Mucosa of rectum (tissue), 2 donors: ENCODE measurements at regions not wholly inside any gene's neighbourhood (a gene's known extent, or its start where the extent isn't known, plus 50 kb on each side); places are given as distances from the start of the nearest gene placed in this dataset.

ENCODE experiments used
- H3K27ac ChIP-seq, 2 donors: one replicate each; pipeline ENCODE4 v1.7.0; 2013; ENCODE audit warnings: inconsistent platforms in 2 of 2, low read depth in 2 of 2, low read length in 2 of 2
- H3K27me3 ChIP-seq, 2 donors: one replicate each; pipeline ENCODE4 v1.7.0; 2013; ENCODE audit warnings: low read length in 2 of 2; ENCODE audit not compliant: control insufficient read depth in 2 of 2, insufficient read depth in 2 of 2
- H3K36me3 ChIP-seq, 2 donors: one replicate each; pipeline ENCODE4 v1.7.0; 2013; ENCODE audit warnings: low read length in 2 of 2; ENCODE audit not compliant: control insufficient read depth in 2 of 2, insufficient read depth in 2 of 2
- H3K4me1 ChIP-seq, 2 donors: one replicate each; pipeline ENCODE4 v1.7.0; 2013; ENCODE audit warnings: low read length in 2 of 2, mild to moderate bottlenecking in 1 of 2; ENCODE audit not compliant: control insufficient read depth in 2 of 2, insufficient read depth in 2 of 2
- H3K4me3 ChIP-seq, 2 donors: one replicate each; pipeline ENCODE4 v1.7.0; 2013; ENCODE audit warnings: low read length in 2 of 2
- H3K9ac ChIP-seq, 2 donors: one replicate each; pipeline ENCODE4 v1.7.0; 2013; ENCODE audit warnings: low read length in 2 of 2, low read depth in 1 of 2, mild to moderate bottlenecking in 1 of 2
- H3K9me3 ChIP-seq, 2 donors: one replicate each; pipeline ENCODE4 v1.7.0; 2013; ENCODE audit warnings: low read length in 2 of 2; ENCODE audit not compliant: control insufficient read depth in 2 of 2
- donor health status: healthy.
- donor health status: Normal muscosa, but diverticular disease.

DNA sequence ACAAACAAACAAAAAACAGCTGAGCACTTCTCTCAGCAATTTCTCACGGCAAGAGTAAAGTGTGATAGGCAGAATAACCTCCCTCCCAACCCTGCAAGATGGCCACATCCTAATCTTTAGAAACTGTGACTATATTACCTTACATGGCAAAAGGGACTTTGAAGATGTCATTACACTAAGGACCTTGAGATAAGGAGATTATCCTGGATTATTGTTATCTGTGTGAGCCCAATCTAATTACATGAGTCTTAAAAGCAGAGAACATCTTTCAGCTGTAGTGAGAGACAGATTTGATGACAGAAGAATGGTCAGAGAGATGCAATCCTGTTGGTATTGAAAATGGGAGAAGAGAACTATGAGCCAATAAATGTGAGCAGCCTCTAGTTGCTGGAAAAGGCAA lies 347.9 kb downstream of the CDH9 start:
- Histone ChIP-seq H3K36me3 (no peaks in the 10 kb centered on the region), H3K27ac (no peak overlapping the region), H3K9ac (no peak overlapping the region), H3K9me3 (peaks cover 5% of the 10 kb centered on the region in 2 donors), H3K4me3 (no peak overlapping the region), H3K4me1 (no peaks in the 10 kb centered on the region), H3K27me3 (no peaks in the 10 kb centered on the region)

DNA sequence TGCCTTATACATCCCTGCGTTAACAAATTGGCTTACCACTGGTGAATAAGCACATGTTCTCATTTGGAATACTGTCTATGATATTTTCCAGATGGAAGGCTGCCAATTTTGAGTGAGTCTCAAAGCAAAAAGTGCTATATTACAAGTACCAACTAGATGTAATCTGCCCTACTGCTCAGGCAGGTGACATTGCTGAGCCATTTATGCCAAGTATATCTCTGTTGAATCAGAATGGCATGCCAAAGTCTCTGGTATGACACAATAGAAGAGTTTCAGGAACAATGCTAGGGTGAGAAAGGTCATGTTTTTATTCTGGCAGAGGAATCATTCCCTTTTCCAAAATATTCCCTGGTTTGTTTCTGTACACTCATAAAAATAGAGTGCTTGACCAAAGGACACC lies 356.5 kb downstream of the CDH9 start:
- Histone ChIP-seq H3K36me3 (no peaks in the 10 kb centered on the region), H3K27ac (no peak overlapping the region), H3K27me3 (no peaks in the 10 kb centered on the region), H3K9me3 (no peaks in the 10 kb centered on the region), H3K9ac (no peak overlapping the region), H3K4me3 (no peak overlapping the region), H3K4me1 (no peaks in the 10 kb centered on the region)

DNA sequence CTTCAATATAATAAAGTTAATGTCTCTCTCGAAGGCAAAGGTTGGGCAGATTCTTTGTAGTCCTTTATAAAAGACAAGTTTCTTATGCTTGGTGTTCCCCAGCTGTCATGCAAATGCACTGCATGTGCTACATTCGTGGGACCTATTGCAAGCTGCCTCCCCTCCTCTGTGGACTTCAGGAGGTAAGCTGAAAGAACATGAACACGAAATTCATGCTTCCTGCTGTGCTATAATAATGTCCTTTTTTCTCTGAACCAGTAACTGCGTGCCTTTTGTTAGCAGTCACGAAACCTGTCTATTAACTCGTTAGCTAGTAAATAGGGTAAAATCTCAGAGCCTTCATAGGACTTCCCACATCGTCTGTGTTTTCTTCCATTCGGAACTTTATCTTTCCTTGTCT lies 363.5 kb downstream of the CDH9 start:
- no peak overlapping the region for H3K27ac ChIP-seq
- no peak overlapping the region for H3K4me3 ChIP-seq
- H3K9ac ChIP-seq = no peak overlapping the region
- no peaks in the 10 kb centered on the region for H3K4me1 ChIP-seq
- H3K36me3 ChIP-seq = no peaks in the 10 kb centered on the region
- H3K27me3 ChIP-seq = no peaks in the 10 kb centered on the region
- no peaks in the 10 kb centered on the region for H3K9me3 ChIP-seq

DNA sequence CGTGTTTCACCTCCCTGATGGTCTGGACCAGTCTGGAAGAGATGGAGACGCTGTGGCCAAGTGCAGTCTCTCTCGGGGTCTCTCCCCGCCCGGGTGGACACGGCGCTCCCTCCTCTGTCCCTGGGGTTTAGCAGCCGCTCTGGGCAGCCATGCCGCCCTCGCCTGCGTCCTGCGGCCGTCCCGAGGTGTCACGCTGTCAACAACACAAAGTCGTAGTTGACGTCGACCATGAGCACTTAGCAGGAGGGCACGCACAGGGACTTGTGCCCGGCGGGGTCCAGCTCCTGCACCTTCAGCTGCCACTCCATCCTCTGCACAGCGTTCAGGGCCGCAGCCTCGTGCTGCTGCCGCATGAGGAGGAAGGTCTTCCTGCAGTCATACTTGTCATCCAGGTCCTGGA lies 368.9 kb downstream of the CDH9 start:
- Histone ChIP-seq H3K9me3 (no peaks in the 10 kb centered on the region), H3K4me1 (no peaks in the 10 kb centered on the region), H3K27ac (no peak overlapping the region), H3K4me3 (no peak overlapping the region), H3K27me3 (no peaks in the 10 kb centered on the region), H3K36me3 (no peaks in the 10 kb centered on the region), H3K9ac (no peak overlapping the region)

DNA sequence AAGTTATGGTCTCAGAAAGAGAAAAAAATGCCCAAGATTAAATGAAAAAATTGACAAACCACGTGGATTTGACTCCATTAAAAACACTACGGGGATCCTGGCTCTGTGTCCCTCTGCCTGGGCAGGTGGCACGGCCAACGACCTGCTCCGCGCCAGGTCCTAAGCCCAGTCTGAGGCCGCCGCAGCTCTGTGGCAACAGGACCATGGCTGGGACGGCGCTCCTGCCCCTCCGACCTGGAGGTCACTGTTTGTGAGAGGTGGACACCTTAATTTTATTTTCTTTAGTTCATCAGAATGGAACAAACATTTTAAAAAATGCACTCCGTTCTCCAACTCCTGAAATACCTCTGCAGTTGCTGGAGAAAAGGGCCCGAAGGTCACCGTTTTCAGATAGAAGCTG lies 369.4 kb downstream of the CDH9 start:
- Histone ChIP-seq H3K27ac (no peak overlapping the region), H3K27me3 (no peaks in the 10 kb centered on the region), H3K36me3 (no peaks in the 10 kb centered on the region), H3K9ac (no peak overlapping the region), H3K4me3 (no peak overlapping the region), H3K4me1 (no peaks in the 10 kb centered on the region), H3K9me3 (no peaks in the 10 kb centered on the region)

DNA sequence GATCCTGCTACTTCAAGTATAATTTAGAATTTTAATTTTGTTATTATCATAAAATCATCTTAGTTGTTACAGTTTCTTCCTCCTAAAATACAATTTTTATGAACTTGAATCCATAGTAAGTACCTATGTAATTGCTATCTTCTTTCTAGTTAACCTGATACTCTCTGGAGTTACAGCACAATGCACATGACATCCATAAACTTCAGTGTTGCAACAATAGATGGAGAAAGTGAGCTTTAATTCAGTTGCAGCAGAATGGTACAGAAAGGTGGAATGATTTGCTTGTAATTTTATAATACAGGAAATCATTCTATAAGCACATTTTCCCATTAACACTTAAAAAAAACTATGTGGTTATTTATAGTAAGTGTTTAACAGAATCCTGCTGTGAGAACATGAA lies 372.0 kb downstream of the CDH9 start:
- Histone ChIP-seq H3K36me3 (no peaks in the 10 kb centered on the region), H3K9ac (no peak overlapping the region), H3K9me3 (no peaks in the 10 kb centered on the region), H3K27me3 (no peaks in the 10 kb centered on the region), H3K4me3 (no peak overlapping the region), H3K27ac (no peak overlapping the region), H3K4me1 (no peaks in the 10 kb centered on the region)

DNA sequence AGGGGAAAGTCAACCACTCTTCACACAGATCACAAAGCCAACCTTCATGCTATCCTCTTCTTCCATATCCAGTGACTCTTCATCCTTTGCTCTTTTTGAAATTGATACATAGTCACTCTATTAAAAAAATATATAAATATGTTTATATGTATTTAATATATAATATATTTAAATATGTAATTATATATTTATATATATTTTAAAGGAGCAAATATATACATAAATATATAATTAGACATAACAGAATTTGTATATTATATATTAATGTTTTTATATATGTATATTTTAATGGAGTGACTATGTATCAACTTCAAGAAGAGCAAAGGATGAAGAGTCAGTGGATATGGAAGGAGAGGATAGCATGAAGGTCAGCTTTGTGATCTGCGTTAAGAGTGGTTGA lies 374.9 kb downstream of the CDH9 start:
- Histone ChIP-seq H3K27me3 (no peaks in the 10 kb centered on the region), H3K27ac (no peak overlapping the region), H3K4me3 (no peak overlapping the region), H3K9me3 (no peaks in the 10 kb centered on the region), H3K36me3 (no peaks in the 10 kb centered on the region), H3K9ac (no peak overlapping the region), H3K4me1 (no peaks in the 10 kb centered on the region)

DNA sequence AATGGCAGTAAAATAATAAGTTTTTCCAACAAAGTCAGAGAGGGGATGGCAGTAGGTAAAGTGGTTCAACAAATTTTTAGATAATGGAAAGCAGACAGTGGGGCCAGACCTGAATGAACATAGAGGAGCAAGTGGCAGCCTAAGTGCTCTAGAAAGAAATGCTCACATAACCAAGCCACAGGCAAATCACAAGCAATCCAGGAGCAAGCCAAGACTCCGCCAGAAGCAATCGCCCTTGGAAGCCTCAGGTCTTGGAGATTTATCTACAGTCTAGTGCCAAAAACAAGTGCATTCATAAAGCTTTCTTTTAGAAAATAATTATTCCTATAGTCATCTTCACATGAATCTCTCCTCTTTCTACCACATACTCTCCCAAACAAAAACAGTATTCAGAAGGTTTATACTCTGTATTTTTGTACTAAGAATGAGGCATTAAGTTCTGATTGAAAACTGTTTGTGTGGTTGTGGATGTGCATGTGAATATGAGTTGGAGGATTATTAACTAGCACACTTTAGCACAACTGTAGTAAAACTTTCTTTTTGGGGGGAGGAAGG lies 375.5 kb downstream of the CDH9 start:
- Histone ChIP-seq H3K4me1 (no peaks in the 10 kb centered on the region), H3K36me3 (no peaks in the 10 kb centered on the region), H3K9me3 (peaks cover 0 to 3% of the 10 kb centered on the region in 2 donors), H3K27me3 (no peaks in the 10 kb centered on the region), H3K4me3 (no peak overlapping the region), H3K27ac (no peak overlapping the region), H3K9ac (no peak overlapping the region)

DNA sequence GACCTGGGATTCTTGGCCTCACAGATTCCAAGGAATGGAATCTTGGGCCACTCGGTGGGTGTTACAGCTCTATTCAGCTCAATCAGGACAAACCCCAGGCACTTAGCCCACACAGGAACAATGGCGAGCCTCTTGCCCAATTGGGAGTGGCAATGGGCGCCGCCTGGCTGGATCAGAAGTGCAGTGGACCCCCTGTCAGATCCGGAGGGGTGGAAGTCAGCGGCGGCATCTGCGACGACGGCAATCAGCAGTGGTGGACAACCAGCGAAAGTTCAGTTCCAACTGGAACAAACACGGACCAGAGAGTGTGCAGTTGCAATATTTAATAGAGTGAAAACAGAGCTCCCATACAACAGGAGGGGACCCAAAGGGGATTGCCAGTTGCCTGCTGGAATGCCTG lies 378.3 kb downstream of the CDH9 start:
- no peak overlapping the region for H3K4me3 ChIP-seq
- H3K4me1 ChIP-seq = no peaks in the 10 kb centered on the region
- H3K27me3 ChIP-seq = no peaks in the 10 kb centered on the region
- H3K36me3 ChIP-seq = no peaks in the 10 kb centered on the region
- H3K9me3 ChIP-seq = peaks cover 0 to 3% of the 10 kb centered on the region in 2 donors
- H3K27ac ChIP-seq = no peak overlapping the region
- H3K9ac ChIP-seq = no peak overlapping the region

DNA sequence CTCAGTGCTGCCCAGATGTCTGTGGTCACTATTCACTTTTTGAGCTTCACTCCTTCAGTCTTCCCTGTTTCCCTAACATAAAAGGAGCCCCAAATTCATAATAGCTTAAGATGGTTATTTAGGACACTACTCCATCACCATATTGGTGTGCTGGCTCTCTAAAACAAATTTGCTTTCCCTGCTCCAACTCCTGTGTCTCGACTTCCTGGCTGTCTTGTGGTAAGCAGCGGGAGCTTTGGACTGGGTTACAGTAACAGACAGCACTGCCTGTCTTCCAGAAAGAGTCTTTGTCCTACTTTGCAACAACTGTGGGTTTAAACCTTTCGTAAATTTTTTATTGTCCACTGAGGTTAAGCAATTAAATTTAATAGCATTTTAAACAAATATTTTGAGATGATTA lies 389.4 kb downstream of the CDH9 start:
- Histone ChIP-seq H3K36me3 (no peaks in the 10 kb centered on the region), H3K4me3 (no peak overlapping the region), H3K27me3 (no peaks in the 10 kb centered on the region), H3K9me3 (peaks cover 3 to 7% of the 10 kb centered on the region in 2 donors), H3K4me1 (no peaks in the 10 kb centered on the region), H3K9ac (no peak overlapping the region), H3K27ac (no peak overlapping the region)

DNA sequence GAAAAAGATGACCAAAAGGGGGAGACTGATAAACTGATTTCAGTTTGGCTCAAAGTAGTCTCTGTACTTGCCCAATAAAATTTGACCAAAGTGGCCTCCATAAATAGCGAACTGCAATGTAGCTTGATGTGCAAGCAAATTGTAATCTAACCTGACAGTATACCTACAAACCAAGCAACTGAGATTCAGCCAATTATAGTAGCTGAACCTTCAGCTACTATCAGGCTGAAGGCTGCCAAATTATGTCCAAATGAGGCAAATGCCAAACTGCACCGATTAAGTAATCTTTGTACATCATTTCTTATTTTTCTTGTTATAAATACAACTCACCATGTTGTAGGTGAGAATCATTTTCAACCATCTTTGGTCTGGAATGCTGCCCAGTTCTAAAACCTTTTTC lies 390.6 kb downstream of the CDH9 start:
- Histone ChIP-seq H3K27me3 (no peaks in the 10 kb centered on the region), H3K9ac (no peak overlapping the region), H3K27ac (no peak overlapping the region), H3K4me3 (no peak overlapping the region), H3K4me1 (no peaks in the 10 kb centered on the region), H3K9me3 (peaks cover 3 to 7% of the 10 kb centered on the region in 2 donors), H3K36me3 (no peaks in the 10 kb centered on the region)
